AG10803 (cell line): ENCODE measurements at regions not wholly inside any gene's neighbourhood (a gene's known extent, or its start where the extent isn't known, plus 50 kb on each side); places are given as distances from the start of the nearest gene placed in this dataset.

Source experiments
- DNase-seq: peaks from one replicate; pipeline ENCODE4 v3.0.0; 2010; ENCODE audit warnings: low read depth
- H3K4me3 ChIP-seq: 2 replicates; pipeline ENCODE4 v1.5.1; 2011; ENCODE audit warnings: mild to moderate bottlenecking, low read length, control low read depth
- TF ChIP-seq, protein P1 (sequence below): conservative IDR thresholded peaks from 2 replicates; pipeline ENCODE4 v1.5.1; 2011; ENCODE audit warnings: mild to moderate bottlenecking, low read length, control low read depth, inconsistent platforms

DNA sequence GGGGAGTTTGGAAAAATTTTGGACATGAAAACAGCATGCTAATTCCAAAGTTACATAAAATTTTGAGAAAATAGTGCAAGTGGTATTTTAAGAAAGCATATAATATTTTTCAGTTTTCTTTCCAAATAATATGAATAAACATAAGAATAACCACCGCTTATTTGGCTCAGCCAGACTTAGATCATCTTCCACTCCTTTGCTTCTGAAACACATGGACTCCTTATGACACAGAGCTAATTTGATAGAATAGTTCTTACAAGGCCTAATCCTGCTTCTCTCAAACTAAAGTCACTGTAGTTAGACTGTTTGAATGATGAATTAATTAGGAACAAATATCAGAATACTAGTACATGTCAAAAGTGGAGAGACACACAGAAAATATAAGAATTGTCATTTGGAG lies 165.5 kb downstream of the POSTN start:
- no peak overlapping the region for H3K4me3 ChIP-seq
- TF ChIP-seq, protein P1, sequence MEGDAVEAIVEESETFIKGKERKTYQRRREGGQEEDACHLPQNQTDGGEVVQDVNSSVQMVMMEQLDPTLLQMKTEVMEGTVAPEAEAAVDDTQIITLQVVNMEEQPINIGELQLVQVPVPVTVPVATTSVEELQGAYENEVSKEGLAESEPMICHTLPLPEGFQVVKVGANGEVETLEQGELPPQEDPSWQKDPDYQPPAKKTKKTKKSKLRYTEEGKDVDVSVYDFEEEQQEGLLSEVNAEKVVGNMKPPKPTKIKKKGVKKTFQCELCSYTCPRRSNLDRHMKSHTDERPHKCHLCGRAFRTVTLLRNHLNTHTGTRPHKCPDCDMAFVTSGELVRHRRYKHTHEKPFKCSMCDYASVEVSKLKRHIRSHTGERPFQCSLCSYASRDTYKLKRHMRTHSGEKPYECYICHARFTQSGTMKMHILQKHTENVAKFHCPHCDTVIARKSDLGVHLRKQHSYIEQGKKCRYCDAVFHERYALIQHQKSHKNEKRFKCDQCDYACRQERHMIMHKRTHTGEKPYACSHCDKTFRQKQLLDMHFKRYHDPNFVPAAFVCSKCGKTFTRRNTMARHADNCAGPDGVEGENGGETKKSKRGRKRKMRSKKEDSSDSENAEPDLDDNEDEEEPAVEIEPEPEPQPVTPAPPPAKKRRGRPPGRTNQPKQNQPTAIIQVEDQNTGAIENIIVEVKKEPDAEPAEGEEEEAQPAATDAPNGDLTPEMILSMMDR: no peak
- no peak for DNase-seq

DNA sequence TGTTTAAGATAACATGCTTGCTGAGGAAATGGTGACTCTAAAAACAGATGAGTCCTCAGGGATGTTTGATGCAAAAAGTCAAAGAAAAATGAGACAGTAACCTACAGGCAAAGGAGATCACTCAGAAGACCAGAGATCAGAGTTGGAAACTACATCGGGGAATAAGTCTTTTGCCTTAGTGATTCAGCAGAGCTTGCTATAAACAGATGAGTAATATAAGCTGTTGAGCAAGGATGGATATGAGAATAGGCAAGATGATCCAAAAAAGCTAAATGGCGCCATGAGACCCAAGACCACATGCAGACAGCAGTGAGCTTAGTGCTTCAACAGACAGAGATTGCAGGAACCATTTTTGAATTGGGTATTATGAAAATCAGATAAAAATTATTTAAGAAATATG lies 168.6 kb downstream of the POSTN start:
- H3K4me3 ChIP-seq: no peak overlapping the region
- peak; percentile 86 for DNase-seq
- TF ChIP-seq, protein P1: no peak

DNA sequence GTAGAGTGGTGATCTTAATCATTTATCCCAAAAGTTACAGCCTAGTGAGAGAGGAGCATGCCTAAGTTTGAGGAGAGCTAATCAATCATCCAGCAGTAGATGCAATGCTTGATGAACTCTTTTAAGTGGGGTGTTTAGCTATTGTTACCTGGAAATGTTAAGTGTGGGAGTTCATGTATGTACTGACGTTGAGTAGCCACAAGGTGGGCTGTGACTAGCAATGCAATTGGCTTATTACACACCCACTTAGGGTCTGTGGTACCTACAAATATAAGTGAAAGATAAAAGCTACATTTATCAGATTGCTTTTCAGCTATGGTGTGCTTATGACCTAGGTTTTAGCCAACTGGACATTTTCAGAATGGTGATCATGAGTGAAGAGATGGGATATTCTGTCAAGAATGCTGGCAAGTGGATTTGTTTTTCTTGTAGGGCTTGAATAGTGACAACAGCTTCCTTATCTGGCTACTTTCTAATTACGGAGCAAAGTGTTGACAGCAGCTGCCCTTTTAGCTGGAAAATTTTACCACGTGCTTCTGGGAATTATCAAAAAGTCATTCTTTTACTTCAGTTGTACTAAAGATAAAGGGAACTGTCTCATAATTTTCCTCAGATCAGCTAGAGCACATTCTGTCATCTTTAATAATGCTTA lies 170.6 kb downstream of the POSTN start:
- TF ChIP-seq, protein P1: no peak
- no peak for DNase-seq
- H3K4me3 ChIP-seq: no peak overlapping the region

DNA sequence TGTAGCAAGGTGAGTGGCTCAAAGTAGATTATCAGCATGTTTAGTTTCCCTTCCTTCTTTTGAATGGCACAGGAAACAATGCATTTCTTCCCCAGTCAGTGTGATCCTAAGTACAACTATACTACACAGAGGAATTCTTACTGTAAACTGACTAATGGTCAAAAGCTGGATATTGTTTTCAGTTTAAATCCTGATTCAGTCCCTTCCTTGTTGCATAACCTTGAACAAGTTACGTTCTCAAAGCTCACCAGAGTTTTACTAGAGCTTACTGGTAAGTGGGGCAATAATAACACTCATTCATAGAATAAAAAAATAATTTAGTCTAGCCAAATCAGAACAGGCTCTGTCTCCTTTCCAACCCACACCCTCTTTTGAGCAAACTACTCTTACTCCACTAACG lies 180.1 kb downstream of the POSTN start:
- peak; percentile 56 for DNase-seq
- TF ChIP-seq, protein P1: no peak
- no peak overlapping the region for H3K4me3 ChIP-seq

DNA sequence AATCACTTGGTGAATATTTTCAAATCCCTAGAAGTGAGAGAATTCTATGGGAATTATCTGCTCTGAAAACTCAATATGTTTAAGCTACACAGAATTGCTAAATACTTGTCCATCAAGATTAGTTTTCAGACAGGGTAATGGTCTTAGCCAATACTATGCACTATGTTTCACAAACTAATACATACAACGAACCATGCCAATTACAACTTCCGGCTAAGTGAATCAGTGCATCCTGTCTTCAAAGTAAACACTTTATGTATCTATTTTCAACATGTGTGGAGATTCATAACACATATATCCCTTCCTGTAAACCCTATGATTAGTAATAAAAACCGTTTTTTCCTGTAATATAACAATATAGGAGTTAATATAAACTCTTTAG lies 181.5 kb downstream of the POSTN start:
- DNase-seq: no peak
- no peak overlapping the region for H3K4me3 ChIP-seq
- TF ChIP-seq, protein P1: no peak

DNA sequence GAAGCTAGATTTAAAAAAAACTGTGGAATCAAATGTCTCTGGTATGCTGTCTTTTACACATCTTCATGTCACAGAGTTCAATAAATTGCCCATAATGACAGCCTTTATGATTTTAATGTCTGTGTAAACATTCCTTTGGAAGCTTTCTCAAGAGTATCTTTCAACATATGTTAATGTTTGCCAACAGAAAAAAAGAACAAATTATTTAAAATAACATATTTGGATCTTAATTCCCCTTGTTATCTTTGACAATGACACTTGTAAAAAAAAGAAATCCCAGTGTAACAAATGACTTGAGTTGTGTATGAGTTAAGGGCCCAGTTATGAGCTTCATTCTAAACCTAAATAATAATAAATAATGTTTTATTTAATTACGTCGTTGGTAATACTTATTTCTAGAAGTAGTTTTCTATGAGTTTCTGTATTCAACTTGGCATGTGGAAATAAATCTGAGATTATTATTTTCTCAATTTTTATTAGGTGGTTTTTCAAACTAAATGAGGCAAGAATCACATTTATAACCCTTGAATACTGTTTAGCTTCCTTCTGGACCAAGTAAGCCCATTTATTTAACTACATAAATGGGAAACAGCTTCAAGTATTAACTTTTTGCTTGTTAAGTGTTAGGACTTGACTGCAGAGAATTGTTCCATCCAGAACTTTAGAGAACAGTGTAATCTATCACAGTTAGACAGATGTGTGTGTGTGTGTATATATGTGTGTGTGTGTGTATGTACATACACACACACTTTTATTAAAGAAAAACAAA lies 182.1 kb downstream of the POSTN start:
- DNase-seq: peak; percentile 48
- no peak overlapping the region for H3K4me3 ChIP-seq
- TF ChIP-seq, protein P1: no peak

DNA sequence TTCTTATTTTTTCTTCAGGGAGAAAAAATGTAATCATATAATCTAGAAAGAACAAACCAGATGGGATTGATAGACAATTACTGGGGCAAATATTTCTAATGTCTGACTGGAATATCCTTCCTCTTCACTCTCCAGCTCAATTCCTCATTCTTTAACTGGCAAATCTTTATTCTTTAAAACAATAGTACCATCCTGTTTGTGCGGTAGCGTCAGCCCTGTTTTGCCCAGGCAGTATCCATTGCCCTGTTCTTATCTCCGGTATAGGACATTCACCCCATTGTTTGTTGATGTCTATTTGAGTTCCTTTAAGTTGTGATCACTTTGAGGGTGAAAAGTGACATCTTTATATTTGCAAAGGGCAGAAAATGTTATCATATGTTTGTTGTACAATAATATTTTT lies 185.4 kb downstream of the POSTN start:
- no peak for DNase-seq
- TF ChIP-seq, protein P1: no peak
- no peak overlapping the region for H3K4me3 ChIP-seq
